OCI-LY7 (cell line): ENCODE measurements at regions not wholly inside any gene's neighbourhood (a gene's known extent, or its start where the extent isn't known, plus 50 kb on each side); places are given as distances from the start of the nearest gene placed in this dataset.

Experiments used
- BruUV-seq: library from RNA; stranded (reverse); fragments of 400-500 nt; replicated peaks from 2 replicates; lab custom pipeline; 2021; lab: Mats Ljungman, UMichigan
- CTCF ChIA-PET: fragments of 300-600 bp; sonication (Branson Sonifier 250); formaldehyde crosslinking; loops from one replicate; lab custom pipeline; 2022; ENCODE audit warnings: antibody characterized with exemption; ENCODE audit not compliant: unreplicated experiment; lab: Charles Lee
- POLR2A ChIA-PET: fragments of 300-600 bp; sonication (Branson Sonifier 250); formaldehyde crosslinking; loops from one replicate; lab custom pipeline; 2022; ENCODE audit warnings: antibody characterized with exemption; lab: Charles Lee
- DNase-seq: peaks from one replicate; pipeline ENCODE4 v3.0.0-alpha.2; 2015; ENCODE audit warnings: low spot score
- H2AFZ ChIP-seq: fragments of 200-600 bp; sonication (generic), shearing (Covaris generic); 2 replicates; pipeline ENCODE4 v1.6.1; 2014; ENCODE audit warnings: mild to moderate bottlenecking, antibody characterized with exemption, low read length, moderate library complexity
- H3K27ac ChIP-seq: fragments of 200-600 bp; sonication (generic); 2 replicates; pipeline ENCODE4 v1.5.1; 2014; ENCODE audit warnings: mixed run types, low read depth, mild to moderate bottlenecking, moderate library complexity, low read length, inconsistent platforms; ENCODE audit not compliant: poor library complexity, severe bottlenecking
- H3K36me3 ChIP-seq: fragments of 200-600 bp; sonication (generic); 2 replicates; pipeline ENCODE4 v1.6.1; 2014; ENCODE audit warnings: mild to moderate bottlenecking, antibody characterized with exemption, low read length, moderate library complexity, mixed read lengths; ENCODE audit not compliant: insufficient read depth
- H3K4me1 ChIP-seq: fragments of 200-600 bp; sonication (generic); 2 replicates; pipeline ENCODE4 v1.5.1; 2014; ENCODE audit warnings: mild to moderate bottlenecking, low read length; ENCODE audit not compliant: insufficient read depth, poor library complexity, severe bottlenecking
- H3K4me2 ChIP-seq: fragments of 200-600 bp; sonication (generic); 2 replicates; pipeline ENCODE4 v1.6.1; 2014; ENCODE audit warnings: mild to moderate bottlenecking, low read length
- H3K4me3 ChIP-seq: fragments of 200-600 bp; sonication (generic); 2 replicates; pipeline ENCODE4 v1.5.1; 2014; ENCODE audit warnings: mild to moderate bottlenecking, low read depth, low read length; ENCODE audit not compliant: poor library complexity, severe bottlenecking
- H3K79me2 ChIP-seq: fragments of 200-600 bp; sonication (generic); 2 replicates; pipeline ENCODE4 v1.6.1; 2016; ENCODE audit warnings: low read depth, mild to moderate bottlenecking, low read length, moderate library complexity, mixed read lengths; ENCODE audit not compliant: insufficient read depth
- H3K9me2 ChIP-seq: fragments of 200-600 bp; sonication (generic); 2 replicates; pipeline ENCODE4 v1.6.1; 2016; ENCODE audit warnings: mild to moderate bottlenecking, low read length, mixed read lengths; ENCODE audit not compliant: insufficient read depth
- H3K9me3 ChIP-seq: fragments of 200-600 bp; sonication (generic); 2 replicates; pipeline ENCODE4 v1.6.1; 2014; ENCODE audit warnings: mild to moderate bottlenecking, mixed run types, low read length, mixed read lengths
- H4K20me1 ChIP-seq: fragments of 200-600 bp; sonication (generic); 2 replicates; pipeline ENCODE4 v1.6.1; 2014; ENCODE audit warnings: mild to moderate bottlenecking, antibody characterized with exemption, low read length, moderate library complexity, mixed read lengths; ENCODE audit not compliant: insufficient read depth
- CTCF ChIP-seq: fragments of 200-600 bp; sonication (generic); conservative IDR thresholded peaks from 2 replicates; pipeline ENCODE4 v1.5.1; 2014; ENCODE audit warnings: mild to moderate bottlenecking, antibody characterized with exemption, low read length, moderate library complexity, mixed read lengths
- EZH2phosphoT487 ChIP-seq: fragments of 200-600 bp; sonication (generic); IDR thresholded peaks from 2 replicates; pipeline ENCODE4 v1.6.1; 2018; ENCODE audit warnings: low read depth, borderline replicate concordance, mild to moderate bottlenecking, mixed run types, antibody characterized with exemption, low read length, moderate library complexity, mixed read lengths
- intact Hi-C: fragments of 100-400 bp; cut with micrococcal nuclease; formaldehyde crosslinking; loops from one replicate; pipeline ENCODE4 v1.10.0; 2022; ENCODE audit not compliant: unreplicated experiment

DNA sequence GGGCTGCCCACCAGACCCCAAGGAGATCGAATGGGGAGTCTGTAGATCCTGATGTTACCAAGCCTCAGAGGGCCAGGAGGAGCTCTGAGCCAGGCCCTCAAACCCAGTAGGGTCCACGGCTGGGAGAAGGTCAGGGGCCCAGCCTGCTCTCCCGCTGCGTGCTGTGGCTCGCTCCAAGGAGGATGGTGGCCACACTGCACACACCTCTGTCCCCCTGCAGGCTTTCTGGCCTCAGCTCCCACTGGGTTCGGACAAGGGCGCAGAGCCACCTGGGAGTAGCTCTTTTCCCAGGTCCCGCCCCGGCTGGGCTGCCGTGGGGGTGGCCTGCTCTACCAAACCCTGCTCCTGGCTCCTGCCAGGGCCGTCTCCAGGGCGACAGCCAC, 175.8 kb downstream of the ZNF248 start:
- H2AFZ ChIP-seq: no peak overlapping the region
- intact Hi-C loops: no loop called here
- H3K4me3 ChIP-seq: no peak overlapping the region
- H3K9me3 ChIP-seq: no peaks in the 10 kb centered on the region
- no peak for TF ChIP-seq EZH2phosphoT487
- TF ChIP-seq CTCF: no peak
- H4K20me1 ChIP-seq: no peaks in the 10 kb centered on the region
- ChIA-PET CTCF (no interaction called here), POLR2A (no interaction called here)
- no peak overlapping the region for H3K4me2 ChIP-seq
- H3K79me2 ChIP-seq: no peaks in the 10 kb centered on the region
- H3K9me2 ChIP-seq: no peaks in the 10 kb centered on the region
- no peak for DNase-seq
- H3K4me1 ChIP-seq: no peaks in the 10 kb centered on the region
- no TSS peak for BruUV-seq
- H3K36me3 ChIP-seq: no peaks in the 10 kb centered on the region
- no peak overlapping the region for H3K27ac ChIP-seq

DNA sequence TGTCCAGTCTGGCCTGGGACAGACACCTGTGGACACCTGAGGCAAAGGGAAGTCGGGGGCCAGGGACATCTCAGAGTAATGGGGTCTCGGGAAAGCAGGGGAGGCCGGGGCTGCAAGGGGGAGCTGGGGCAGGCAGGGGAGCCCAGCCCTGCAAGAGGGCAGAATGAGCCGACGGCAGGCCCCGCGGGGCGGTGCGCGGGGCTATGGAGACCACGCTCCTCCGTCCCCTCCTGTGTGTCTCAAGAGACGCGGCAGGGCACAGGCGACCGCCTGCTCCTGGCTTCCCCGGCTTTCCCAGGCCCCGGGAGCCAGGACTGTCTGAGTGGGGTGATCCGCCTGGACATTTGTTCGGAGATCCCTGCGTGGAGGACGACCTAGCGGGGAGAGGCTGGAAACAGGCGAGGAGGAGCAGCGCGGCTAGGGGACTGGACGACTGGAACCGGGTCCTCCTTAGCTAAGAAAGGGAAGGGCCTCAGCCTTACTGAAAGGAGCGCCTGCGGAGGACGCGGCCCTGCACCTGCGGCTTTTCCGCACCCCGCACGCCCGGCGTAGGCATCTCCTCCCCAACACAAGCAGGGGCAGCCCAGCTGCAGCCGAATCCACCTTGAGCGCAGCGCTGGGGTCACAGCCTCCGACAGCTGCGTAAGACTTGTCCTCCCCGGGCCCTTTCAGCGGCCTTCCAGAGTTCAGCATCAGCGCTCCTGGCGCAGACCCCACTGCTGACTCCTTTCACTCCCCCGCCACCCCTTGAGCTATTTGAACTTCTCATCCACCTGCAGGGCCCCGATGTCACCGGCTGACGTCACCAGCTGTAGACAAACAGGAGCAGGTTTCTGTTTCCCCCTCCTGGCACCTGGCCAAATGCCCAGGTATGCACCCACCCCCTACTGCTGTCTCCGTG, 176.4 kb downstream of the ZNF248 start:
- TF ChIP-seq CTCF (no peak), EZH2phosphoT487 (no peak)
- Histone ChIP-seq H3K79me2 (no peaks in the 10 kb centered on the region), H2AFZ (no peak overlapping the region), H3K4me2 (no peak overlapping the region), H3K9me2 (no peaks in the 10 kb centered on the region), H3K36me3 (no peaks in the 10 kb centered on the region), H3K4me1 (no peaks in the 10 kb centered on the region), H3K27ac (no peak overlapping the region), H3K4me3 (no peak overlapping the region), H4K20me1 (no peaks in the 10 kb centered on the region), H3K9me3 (no peaks in the 10 kb centered on the region)
- intact Hi-C loops: no loop called here
- ChIA-PET POLR2A (no interaction called here), CTCF (no interaction called here)
- no TSS peak for BruUV-seq
- DNase-seq: no peak

- no peaks in the 10 kb centered on the region for H4K20me1 ChIP-seq
- no peak for TF ChIP-seq CTCF
- TF ChIP-seq EZH2phosphoT487: no peak
Observed at GRCh38 chr10:37680243-37680683, 177.1 kb downstream of the ZNF248 start.

More at GRCh38 chr10:37680243-37680683, 177.1 kb downstream of the ZNF248 start:
- no TSS peak for BruUV-seq
- no peak overlapping the region for H3K4me2 ChIP-seq
- POLR2A ChIA-PET: no interaction called here
- no peak overlapping the region for H2AFZ ChIP-seq
- H3K4me1 ChIP-seq: no peaks in the 10 kb centered on the region
- no peaks in the 10 kb centered on the region for H3K36me3 ChIP-seq
- H3K9me3 ChIP-seq: no peaks in the 10 kb centered on the region
- no peak for DNase-seq
- H3K27ac ChIP-seq: no peak overlapping the region
- CTCF ChIA-PET: no interaction called here
- intact Hi-C loops: no loop called here
- no peaks in the 10 kb centered on the region for H3K9me2 ChIP-seq
- H3K79me2 ChIP-seq: no peaks in the 10 kb centered on the region
- H3K4me3 ChIP-seq: no peak overlapping the region
